Immature natural killer cell (primary cell): ENCODE measurements at regions not wholly inside any gene's neighbourhood (a gene's known extent, or its start where the extent isn't known, plus 50 kb on each side); places are given as distances from the start of the nearest gene placed in this dataset.
"Not testable (repeated sequence)": the region's sequence is repeated elsewhere in the genome, so short reads cannot be mapped to it uniquely, and the experiment has no call there.

Experiments used
- DNase-seq, 3 donors: peaks; one replicate each; pipeline ENCODE4 v3.0.0; 2022; ENCODE audit warnings: mixed read lengths in 1 of 3
- H3K27ac Mint-ChIP-seq, 6 donors: one replicate each; pipeline ENCODE4 v1.8.0; 2020; ENCODE audit warnings: mixed read lengths in 6 of 6, mild to moderate bottlenecking in 5 of 6, inconsistent platforms in 4 of 6, moderate library complexity in 3 of 6
- H3K27me3 Mint-ChIP-seq, 3 donors: one replicate each; pipeline ENCODE4 v1.8.0; 2020 to 2021; ENCODE audit warnings: low read depth in 3 of 3, mild to moderate bottlenecking in 3 of 3, mixed read lengths in 3 of 3, moderate library complexity in 3 of 3, inconsistent platforms in 1 of 3
- H3K36me3 Mint-ChIP-seq, 3 donors: one replicate each; pipeline ENCODE4 v1.8.0; 2020; ENCODE audit warnings: mixed read lengths in 3 of 3, inconsistent platforms in 2 of 3, mild to moderate bottlenecking in 2 of 3
- H3K4me1 Mint-ChIP-seq, 2 donors: one replicate each; pipeline ENCODE4 v1.8.0; 2020; ENCODE audit warnings: inconsistent platforms in 2 of 2, mild to moderate bottlenecking in 2 of 2, mixed read lengths in 2 of 2, moderate library complexity in 1 of 2
- H3K4me3 Mint-ChIP-seq, 5 donors: one replicate each; pipeline ENCODE4 v1.8.0; 2020; ENCODE audit warnings: mild to moderate bottlenecking in 5 of 5, mixed read lengths in 5 of 5, inconsistent platforms in 3 of 5, moderate library complexity in 3 of 5
- H3K9me3 Mint-ChIP-seq, 6 donors: one replicate each; pipeline ENCODE4 v1.8.0; 2020; ENCODE audit warnings: mild to moderate bottlenecking in 6 of 6, mixed read lengths in 6 of 6, inconsistent platforms in 4 of 6, moderate library complexity in 3 of 6

- no peak for DNase-seq
- Mint-ChIP-seq H3K27ac (no peak overlapping the region), H3K4me1 (no peaks in the 10 kb centered on the region), H3K9me3 (peaks cover 0 to 8% (median 2%) of the 10 kb centered on the region in 6 donors), H3K36me3 (no peaks in the 10 kb centered on the region), H3K4me3 (no peak overlapping the region), H3K27me3 (peaks cover 0 to 2% (median 0%) of the 10 kb centered on the region in 3 donors)
Measured at GRCh38 chr9:26669701-26670670, 222.6 kb downstream of the CAAP1 start.

GRCh38 chr9:26667882-26668281 lies 224.7 kb downstream of the CAAP1 start:
- DNase-seq = no peak
- Mint-ChIP-seq H3K36me3 (no peaks in the 10 kb centered on the region), H3K27ac (no peak overlapping the region), H3K9me3 (peaks cover 0 to 7% (median 2%) of the 10 kb centered on the region in 6 donors), H3K4me3 (no peak overlapping the region), H3K4me1 (no peaks in the 10 kb centered on the region), H3K27me3 (no peaks in the 10 kb centered on the region)

GRCh38 chr9:26665666-26666065 lies 226.9 kb downstream of the CAAP1 start:
- DNase-seq = no peak
- Mint-ChIP-seq H3K9me3 (peaks cover 0 to 11% (median 5%) of the 10 kb centered on the region in 6 donors), H3K27ac (no peak overlapping the region), H3K27me3 (no peaks in the 10 kb centered on the region), H3K4me1 (no peaks in the 10 kb centered on the region), H3K36me3 (no peaks in the 10 kb centered on the region), H3K4me3 (no peak overlapping the region)

GRCh38 chr9:26664087-26664773 lies 228.4 kb downstream of the CAAP1 start:
- not testable (repeated sequence) for H3K9me3 Mint-ChIP-seq, DNase-seq, H3K36me3 Mint-ChIP-seq, H3K27ac Mint-ChIP-seq, H3K4me1 Mint-ChIP-seq, H3K27me3 Mint-ChIP-seq, H3K4me3 Mint-ChIP-seq

GRCh38 chr9:26662476-26662875 lies 230.1 kb downstream of the CAAP1 start:
- Mint-ChIP-seq H3K9me3 (peaks cover 0 to 7% (median 5%) of the 10 kb centered on the region in 6 donors), H3K27ac (no peak overlapping the region), H3K27me3 (no peaks in the 10 kb centered on the region), H3K4me1 (no peaks in the 10 kb centered on the region), H3K4me3 (no peak overlapping the region), H3K36me3 (no peaks in the 10 kb centered on the region)
- no peak for DNase-seq

GRCh38 chr9:26658476-26658875 lies 234.1 kb downstream of the CAAP1 start:
- H3K36me3 Mint-ChIP-seq = no peaks in the 10 kb centered on the region
- no peak for DNase-seq
- H3K4me1 Mint-ChIP-seq = no peaks in the 10 kb centered on the region
- no peak overlapping the region for H3K27ac Mint-ChIP-seq
- peaks cover 0 to 7% (median 4%) of the 10 kb centered on the region in 6 donors for H3K9me3 Mint-ChIP-seq
- no peaks in the 10 kb centered on the region for H3K27me3 Mint-ChIP-seq
- no peak overlapping the region for H3K4me3 Mint-ChIP-seq

DNA sequence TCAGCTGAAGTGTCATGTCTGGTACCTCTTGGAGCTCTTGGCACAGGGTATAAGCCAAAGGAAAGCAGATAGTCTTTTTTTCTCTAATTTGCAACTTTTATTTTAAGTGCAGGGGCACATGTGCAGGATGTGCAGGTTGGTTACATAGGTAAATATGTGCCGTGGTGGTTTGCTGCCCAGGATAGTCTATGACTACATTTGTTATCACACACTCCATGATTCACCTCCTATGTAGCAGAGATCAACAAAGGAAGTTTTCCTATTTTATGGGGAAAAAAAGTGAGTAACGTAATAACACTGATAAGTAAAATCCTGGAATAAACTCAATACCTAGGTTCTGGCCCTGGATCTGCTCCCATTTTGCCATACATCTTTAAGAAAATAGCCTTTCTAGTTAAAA lies 234.6 kb downstream of the CAAP1 start:
- Mint-ChIP-seq H3K4me3 (no peak overlapping the region), H3K4me1 (no peaks in the 10 kb centered on the region), H3K36me3 (no peaks in the 10 kb centered on the region), H3K9me3 (peaks cover 0 to 7% (median 3%) of the 10 kb centered on the region in 6 donors), H3K27me3 (no peaks in the 10 kb centered on the region), H3K27ac (no peak overlapping the region)
- no peak for DNase-seq

DNA sequence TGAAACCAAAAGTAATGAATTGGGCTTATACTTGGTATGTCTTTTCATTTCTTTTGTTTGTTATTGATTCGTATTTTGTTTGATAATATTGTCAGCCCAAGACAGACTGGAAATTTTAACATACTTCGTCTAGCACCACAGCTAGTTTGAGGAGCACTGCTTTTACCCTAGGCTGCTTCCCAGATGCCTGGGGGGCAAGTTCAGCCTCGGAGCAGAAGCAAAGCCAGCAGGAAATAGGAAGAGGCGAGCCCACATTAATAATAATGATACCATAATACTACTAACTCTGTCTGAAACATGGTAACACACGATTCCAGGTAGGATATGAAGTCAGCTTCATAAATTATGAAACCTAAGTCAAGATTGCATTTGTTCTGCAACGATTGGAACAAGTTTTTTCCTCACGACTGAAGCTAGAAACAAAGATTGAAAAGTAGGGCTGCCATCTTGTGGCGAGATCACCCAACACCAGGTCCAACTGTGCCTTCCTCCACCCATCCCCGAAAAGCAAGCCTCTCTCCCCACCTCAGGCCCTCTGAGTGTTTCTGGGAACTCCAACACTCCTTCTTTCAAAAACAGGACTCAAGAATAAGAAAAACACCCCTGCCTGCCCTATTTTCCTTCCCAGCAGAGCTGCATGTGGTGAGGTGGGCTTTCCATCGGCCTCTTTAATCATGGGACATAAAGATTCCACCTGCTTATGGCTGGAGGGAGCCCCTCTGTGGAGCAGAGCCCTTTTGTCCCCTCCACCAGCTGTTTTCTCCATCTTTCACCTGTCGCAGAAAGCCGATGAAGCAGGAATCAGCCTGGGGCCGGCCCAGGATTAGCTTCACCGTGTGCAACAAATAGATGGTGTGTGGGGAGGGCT lies 236.4 kb downstream of the CAAP1 start:
- Mint-ChIP-seq H3K4me3 (no peak overlapping the region), H3K27me3 (no peaks in the 10 kb centered on the region), H3K4me1 (no peaks in the 10 kb centered on the region), H3K36me3 (no peaks in the 10 kb centered on the region), H3K9me3 (peaks cover 0 to 7% (median 3%) of the 10 kb centered on the region in 6 donors), H3K27ac (no peak overlapping the region)
- no peak for DNase-seq

DNA sequence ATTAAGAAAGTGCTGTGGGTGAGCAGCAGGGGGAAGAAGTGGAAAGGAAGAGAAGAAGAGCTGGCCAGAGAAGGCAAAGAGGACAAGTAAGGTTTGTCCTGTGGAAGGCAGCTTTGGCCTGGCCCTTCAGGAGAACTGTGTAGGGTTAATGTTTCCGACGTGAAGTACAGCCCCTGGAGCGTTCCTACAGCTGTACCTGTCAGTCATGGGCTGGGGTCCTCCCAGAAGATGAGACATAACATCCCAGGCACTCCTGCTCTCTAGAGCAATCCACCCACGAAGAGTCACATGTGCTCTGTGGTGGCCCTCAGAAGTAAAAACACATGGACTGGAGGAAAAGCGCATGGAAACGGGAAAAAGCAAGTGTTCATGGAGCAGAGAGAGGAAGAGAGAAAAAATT lies 237.4 kb downstream of the CAAP1 start:
- H3K9me3 Mint-ChIP-seq = peaks cover 0 to 8% (median 3%) of the 10 kb centered on the region in 6 donors
- no peaks in the 10 kb centered on the region for H3K4me1 Mint-ChIP-seq
- no peaks in the 10 kb centered on the region for H3K36me3 Mint-ChIP-seq
- no peaks in the 10 kb centered on the region for H3K27me3 Mint-ChIP-seq
- DNase-seq = no peak
- no peak overlapping the region for H3K27ac Mint-ChIP-seq
- no peak overlapping the region for H3K4me3 Mint-ChIP-seq

DNA sequence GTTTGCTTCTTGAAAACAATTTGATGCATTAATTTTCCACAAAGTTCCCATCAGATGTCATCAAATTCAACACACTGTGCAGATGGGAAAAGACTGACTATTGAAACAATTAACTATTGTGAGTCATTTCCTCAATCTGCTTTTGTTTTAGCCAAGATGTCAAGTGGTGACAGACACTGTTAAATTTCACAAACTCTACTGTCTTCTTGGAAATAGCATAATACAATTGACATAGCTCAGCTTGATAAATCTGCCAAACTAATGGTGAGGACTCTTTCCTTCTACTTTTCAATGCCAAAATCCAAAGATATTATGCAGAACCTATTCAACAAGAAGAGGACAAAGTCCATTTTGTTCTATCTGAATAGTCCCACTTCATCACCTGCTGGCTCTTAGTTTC lies 242.3 kb downstream of the CAAP1 start:
- H3K9me3 Mint-ChIP-seq = peaks cover 0 to 13% (median 4%) of the 10 kb centered on the region in 6 donors
- H3K36me3 Mint-ChIP-seq = no peaks in the 10 kb centered on the region
- DNase-seq = no peak
- H3K27ac Mint-ChIP-seq = no peak overlapping the region
- H3K4me3 Mint-ChIP-seq = no peak overlapping the region
- no peaks in the 10 kb centered on the region for H3K4me1 Mint-ChIP-seq
- no peaks in the 10 kb centered on the region for H3K27me3 Mint-ChIP-seq

- Mint-ChIP-seq H3K4me3 (no peak overlapping the region), H3K27ac (no peak overlapping the region), H3K36me3 (no peaks in the 10 kb centered on the region), H3K9me3 (peaks cover 0 to 8% (median 1%) of the 10 kb centered on the region in 6 donors), H3K4me1 (no peaks in the 10 kb centered on the region), H3K27me3 (peaks cover 0 to 2% (median 0%) of the 10 kb centered on the region in 3 donors)
- DNase-seq = no peak
Measured at GRCh38 chr9:26643826-26644225, 248.8 kb downstream of the CAAP1 start.

- Mint-ChIP-seq H3K36me3 (no peaks in the 10 kb centered on the region), H3K27me3 (peaks cover 0 to 2% (median 0%) of the 10 kb centered on the region in 3 donors), H3K4me1 (no peaks in the 10 kb centered on the region), H3K27ac (no peak overlapping the region), H3K9me3 (peaks cover 0 to 12% (median 5%) of the 10 kb centered on the region in 6 donors), H3K4me3 (no peak overlapping the region)
- DNase-seq = no peak
Measured at GRCh38 chr9:26639761-26640160, 252.8 kb downstream of the CAAP1 start.

- no peak overlapping the region for H3K27ac Mint-ChIP-seq
- H3K36me3 Mint-ChIP-seq = no peaks in the 10 kb centered on the region
- H3K9me3 Mint-ChIP-seq = peaks cover 0 to 12% (median 5%) of the 10 kb centered on the region in 6 donors
- DNase-seq = no peak
- H3K4me1 Mint-ChIP-seq = no peaks in the 10 kb centered on the region
- no peak overlapping the region for H3K4me3 Mint-ChIP-seq
- H3K27me3 Mint-ChIP-seq = no peaks in the 10 kb centered on the region
Measured at GRCh38 chr9:26637101-26637500, 255.5 kb downstream of the CAAP1 start.
